ENCODE measurements at regions not wholly inside any gene's neighbourhood (a gene's known extent, or its start where the extent isn't known, plus 50 kb on each side); places are given as distances from the start of the nearest gene placed in this dataset.

- TF ChIP-seq, protein P1, sequence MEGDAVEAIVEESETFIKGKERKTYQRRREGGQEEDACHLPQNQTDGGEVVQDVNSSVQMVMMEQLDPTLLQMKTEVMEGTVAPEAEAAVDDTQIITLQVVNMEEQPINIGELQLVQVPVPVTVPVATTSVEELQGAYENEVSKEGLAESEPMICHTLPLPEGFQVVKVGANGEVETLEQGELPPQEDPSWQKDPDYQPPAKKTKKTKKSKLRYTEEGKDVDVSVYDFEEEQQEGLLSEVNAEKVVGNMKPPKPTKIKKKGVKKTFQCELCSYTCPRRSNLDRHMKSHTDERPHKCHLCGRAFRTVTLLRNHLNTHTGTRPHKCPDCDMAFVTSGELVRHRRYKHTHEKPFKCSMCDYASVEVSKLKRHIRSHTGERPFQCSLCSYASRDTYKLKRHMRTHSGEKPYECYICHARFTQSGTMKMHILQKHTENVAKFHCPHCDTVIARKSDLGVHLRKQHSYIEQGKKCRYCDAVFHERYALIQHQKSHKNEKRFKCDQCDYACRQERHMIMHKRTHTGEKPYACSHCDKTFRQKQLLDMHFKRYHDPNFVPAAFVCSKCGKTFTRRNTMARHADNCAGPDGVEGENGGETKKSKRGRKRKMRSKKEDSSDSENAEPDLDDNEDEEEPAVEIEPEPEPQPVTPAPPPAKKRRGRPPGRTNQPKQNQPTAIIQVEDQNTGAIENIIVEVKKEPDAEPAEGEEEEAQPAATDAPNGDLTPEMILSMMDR (conservative IDR thresholded peaks at IDR 0.05): no peak
- no peak overlapping the region for H3K27ac ChIP-seq
Measured at GRCh38 chr11:129655247-129655832, 160.3 kb upstream of the TMEM45B start.

- TF ChIP-seq, protein P1 (conservative IDR thresholded peaks at IDR 0.05): no peak
- H3K27ac ChIP-seq: no peak overlapping the region
Measured at GRCh38 chr11:129657866-129658525, 157.7 kb upstream of the TMEM45B start.

GRCh38 chr11:129658526-129658867, 157.2 kb upstream of the TMEM45B start:
- TF ChIP-seq, protein P1 (conservative IDR thresholded peaks at IDR 0.05): no peak
- no peak overlapping the region for H3K27ac ChIP-seq

DNA sequence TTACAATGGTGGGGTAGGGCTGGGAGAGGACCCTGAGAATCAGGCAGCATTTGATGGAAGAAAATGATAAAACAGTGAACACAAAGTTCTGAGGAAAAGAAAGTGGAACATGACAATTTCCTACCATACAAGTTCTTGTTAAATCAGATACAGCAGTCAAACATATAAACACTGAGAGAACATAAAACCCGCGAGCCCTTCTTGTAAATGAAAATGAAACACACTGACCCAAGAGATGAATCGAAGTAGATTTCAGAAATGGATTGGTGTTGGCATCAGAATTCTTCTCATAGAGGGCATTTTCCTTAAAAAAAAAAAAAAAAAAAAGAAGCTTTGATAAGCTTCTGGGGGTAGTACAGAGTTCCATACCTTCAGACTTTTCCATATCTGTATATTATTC, 134.7 kb upstream of the TMEM45B start:
- H3K27ac ChIP-seq: peak overlapping the region; percentile 46
- TF ChIP-seq, protein P1 (conservative IDR thresholded peaks at IDR 0.05): no peak

DNA sequence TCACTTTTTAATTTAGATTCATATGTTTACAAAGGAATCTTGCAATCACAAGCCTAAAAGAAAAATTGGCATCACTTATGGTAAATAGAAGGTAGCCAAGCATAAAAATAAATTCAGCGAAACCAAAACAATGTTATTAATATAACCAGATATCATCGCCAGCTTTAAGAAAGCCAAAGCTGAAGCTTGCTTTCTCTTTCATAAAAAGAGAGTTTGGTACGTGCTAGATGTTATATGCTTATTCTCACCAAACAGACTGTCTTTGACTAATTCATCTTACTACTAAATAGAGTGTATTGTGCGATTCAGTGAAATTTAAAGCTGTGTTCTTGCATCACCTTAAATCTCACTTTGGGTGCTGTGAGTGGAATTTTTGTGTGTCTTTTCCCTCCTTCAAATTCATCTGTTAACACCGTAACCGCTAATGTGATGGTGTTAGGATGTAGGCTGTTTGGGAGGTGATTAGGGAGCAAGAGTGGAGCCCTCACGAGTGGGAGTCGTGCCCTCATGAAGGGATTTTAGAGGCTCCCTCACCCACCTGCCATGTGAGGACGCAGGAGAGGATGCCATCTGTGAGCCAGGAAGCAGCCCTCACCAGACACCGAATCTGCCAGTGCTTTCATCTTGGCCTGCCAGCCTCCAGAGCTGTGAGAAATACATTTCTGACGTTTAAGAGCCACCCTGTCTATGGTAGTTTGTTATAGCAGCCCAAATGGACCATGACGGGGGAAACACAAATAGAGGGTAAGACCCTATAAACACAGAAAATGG, 134.1 kb upstream of the TMEM45B start:
- TF ChIP-seq, protein P1 (conservative IDR thresholded peaks at IDR 0.05): no peak
- H3K27ac ChIP-seq: peak overlapping the region; percentile 46

DNA sequence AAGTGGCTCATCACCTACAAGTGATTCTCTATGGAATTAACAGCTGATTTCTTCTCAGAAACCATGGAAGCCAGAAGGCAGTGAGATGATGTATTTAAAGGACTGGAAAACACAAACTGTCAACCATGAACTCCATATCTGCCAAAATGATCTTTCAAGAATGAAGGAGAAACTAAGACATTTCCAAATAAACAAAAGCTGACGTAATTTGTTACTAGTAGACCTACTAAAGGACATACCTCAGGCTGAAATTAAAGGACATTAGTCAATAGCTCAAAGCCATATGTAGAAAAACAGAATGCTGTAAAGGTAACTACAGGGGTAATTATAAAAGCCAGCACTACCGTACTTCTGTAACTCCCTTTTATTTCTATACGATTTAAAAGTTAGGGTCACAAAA, 129.4 kb upstream of the TMEM45B start:
- H3K27ac ChIP-seq: no peak overlapping the region
- TF ChIP-seq, protein P1 (conservative IDR thresholded peaks at IDR 0.05): no peak

GRCh38 chr11:129691142-129691541, 124.5 kb upstream of the TMEM45B start:
- TF ChIP-seq, protein P1 (conservative IDR thresholded peaks at IDR 0.05): no peak
- no peak overlapping the region for H3K27ac ChIP-seq

All from VCaP (cell line).